HG02642 (cell line): ENCODE measurements at regions not wholly inside any gene's neighbourhood (a gene's known extent, or its start where the extent isn't known, plus 50 kb on each side); places are given as distances from the start of the nearest gene placed in this dataset.

ENCODE experiments used
- ATAC-seq: cut with Tn5 transposase; IDR thresholded peaks from one replicate; pipeline ENCODE4 v1.9.1; 2021; ENCODE audit warnings: mild to moderate bottlenecking; ENCODE audit not compliant: unreplicated experiment, poor library complexity

DNA sequence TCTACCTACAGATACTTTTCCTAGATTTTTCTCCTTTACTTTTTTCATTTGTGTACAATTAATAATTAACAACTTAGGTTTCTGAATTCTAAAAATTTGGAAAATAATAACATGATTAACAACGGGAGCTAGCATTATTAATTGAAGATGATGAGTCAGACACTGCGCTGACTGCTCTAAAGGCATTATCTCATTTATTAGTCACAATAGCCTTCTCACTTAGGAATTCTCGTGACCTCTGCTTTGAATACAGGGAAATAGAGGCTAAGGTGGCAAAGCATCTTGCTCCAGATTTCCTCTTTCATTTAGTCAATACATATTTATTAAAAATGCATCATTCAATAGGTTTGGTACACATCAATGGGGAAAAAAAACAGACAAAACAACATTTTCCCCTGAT, 441.3 kb downstream of the PCDH18 start:
- ATAC-seq: no peak

DNA sequence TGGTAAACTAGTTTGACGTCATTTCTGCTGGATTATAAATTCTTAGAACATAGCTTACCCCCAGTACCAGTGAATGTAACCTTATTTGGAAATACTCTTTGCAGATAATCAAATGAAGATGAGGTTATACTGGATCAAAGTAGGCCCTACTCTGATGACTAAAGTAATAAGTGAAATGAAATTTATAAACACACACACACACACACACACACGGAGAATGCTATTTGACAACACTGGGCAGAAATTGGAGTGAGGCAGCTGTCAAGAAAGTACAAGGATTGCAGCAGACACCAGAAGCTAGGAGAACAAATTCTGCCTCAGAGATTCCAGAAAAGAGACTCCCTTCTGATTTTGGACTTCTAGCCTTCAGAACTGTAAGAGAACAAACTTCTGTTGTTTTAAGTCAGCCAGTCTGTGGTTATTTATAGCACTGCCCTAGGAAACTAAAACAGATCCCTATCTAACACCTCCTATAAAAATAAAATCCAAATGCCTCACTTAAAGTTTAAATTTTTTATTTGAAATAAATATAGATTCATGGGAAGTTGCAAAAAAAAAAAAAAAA, 448.6 kb downstream of the PCDH18 start:
- ATAC-seq: no peak

DNA sequence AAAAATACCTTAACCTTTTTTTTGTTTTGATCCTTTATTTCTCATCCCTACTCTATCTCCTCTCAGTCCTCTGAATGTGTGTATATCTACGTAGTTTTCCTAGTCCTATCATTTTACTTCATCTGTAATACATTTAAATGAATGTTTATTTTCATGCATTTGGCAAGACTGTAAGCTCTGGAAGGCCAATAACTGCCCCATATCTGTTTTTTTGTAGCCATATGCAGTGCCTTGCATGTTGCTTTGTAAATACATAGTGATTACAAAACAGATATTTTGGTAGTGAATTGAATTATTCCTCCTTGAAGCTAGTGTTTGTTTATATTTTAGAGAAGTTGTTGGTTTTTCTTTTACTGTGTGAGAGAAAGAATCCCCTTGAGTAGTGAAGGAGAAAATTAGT, 450.2 kb downstream of the PCDH18 start:
- ATAC-seq: no peak

DNA sequence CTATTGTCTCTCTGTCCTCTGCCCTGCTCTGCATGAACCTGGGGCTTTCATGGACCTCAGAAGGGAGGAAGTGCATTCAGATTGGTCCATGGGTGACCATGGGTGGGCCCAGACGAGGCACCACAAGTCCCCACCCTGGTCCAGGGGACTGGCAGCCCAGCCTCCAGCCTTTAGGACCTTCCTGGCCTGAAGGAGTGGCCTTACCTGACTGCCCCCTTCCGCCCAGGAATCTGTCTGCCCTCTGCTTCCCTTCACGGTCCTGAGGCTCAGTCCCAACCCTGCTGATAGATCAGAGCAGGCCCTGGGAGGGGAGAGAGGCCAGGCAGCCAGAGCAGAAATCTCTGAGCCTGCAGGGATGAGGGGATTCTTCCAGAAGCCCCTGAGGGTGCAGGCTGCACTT, 455.4 kb downstream of the PCDH18 start:
- ATAC-seq: no peak

DNA sequence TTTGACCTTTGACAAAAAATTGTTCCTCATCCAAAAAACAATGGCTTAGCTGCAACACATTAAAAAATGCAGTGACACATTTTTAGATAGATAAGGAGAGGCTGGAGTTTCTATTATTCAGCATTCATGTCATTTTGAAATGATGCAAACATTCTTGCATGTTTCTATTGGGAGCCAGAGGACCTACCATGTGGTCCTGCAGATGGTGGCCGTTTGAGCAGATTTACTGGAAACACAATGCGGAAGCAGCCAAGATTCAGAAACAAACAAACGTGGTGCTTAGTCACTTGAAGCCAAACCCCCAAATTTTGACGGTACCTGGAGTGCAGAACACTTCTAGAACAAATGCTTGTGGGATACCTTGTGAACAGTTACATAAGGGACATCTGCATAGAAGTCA, 456.7 kb downstream of the PCDH18 start:
- no peak for ATAC-seq

DNA sequence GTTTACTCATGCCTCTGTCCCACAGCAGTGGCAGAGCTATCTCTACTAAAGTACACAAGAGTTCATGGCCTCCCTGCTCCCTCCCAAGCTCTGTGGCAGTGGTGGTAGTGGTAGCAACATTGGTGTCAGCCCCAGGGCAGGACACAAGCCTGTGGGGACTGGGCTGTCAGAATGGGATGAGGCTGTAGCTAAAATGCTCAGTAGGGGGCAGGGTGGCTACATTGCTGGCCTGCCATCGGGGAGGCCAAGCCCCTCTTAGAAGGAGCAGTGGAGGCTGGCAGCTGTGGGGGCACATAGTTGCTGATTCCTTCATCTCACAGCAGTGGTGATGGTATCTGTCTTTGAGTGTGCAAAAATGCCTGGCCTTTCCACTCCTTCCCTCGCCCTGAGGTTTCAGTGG, 461.7 kb downstream of the PCDH18 start:
- no peak for ATAC-seq

DNA sequence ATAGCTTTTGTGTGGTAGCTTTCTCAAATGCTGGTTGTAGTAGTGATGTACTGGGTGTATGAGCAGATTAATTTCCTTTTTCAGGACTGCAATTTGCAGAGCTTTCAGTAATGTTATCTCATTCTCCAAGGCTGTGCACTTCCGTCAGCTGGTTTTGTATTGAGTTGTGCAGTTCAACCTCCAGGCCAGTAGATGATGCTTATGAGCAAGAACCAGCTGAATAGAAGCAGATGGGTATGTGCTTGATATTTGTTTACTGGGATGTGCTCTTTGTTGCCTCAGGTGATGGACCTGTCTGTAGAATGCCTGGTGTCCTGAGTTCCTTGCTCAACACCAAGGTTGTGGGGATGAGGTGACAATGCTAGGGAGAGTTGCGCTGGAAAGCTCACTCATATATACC, 462.8 kb downstream of the PCDH18 start:
- ATAC-seq: no peak

DNA sequence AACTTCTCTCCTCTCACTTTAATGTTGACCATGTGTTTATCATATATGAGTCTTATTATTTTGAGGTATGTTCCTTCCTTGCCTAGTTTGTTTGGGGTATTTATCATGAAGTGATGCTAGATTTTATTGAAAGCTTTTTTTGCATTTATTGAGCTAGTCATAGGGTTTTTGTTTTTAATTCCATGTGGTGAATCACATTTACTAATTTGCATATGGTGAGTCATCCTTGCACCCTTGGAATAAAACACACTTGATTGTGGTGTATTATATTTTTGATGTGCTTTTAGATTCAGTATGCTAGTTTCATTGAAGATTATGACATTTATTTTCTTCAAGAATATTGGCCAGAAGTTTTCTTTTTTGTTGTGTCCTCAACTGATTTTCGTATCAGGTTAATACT, 464.6 kb downstream of the PCDH18 start:
- ATAC-seq: no peak

DNA sequence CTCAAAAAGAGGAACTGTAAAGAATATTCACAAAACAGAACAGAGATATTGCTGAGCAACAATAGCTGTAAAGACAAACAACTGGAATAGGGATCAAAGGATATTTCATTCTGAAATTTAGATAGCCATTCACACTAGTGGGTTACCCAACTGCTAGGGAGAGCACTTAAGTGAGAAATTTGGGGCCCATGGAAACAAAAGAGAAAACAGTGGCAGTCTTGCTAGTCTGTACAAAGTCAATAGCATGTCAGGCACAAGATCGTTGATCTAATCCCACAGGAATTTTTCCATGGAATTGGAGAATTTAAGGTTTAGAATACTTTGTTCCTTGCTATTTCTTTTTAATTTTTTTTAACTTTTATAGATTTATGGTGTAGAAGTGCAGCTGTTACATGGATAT, 467.0 kb downstream of the PCDH18 start:
- no peak for ATAC-seq

DNA sequence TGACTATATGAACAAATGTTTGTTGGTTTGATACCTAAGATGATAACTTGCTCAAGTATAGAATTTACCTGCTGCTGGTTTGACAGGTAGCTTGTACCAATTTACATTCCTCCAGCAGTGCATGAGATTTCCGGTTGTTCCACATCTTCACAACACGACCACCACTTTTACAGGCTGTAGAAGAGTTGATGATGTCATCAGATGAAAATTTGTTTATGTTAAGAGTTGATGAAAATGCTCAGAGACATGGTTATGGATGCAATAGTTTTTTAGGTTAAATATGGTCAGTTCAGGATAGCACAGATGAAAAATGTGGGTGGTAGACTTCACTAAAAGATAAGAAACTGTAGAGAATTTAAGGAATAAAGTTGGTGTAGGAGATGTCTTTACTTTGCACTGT, 468.3 kb downstream of the PCDH18 start:
- ATAC-seq: no peak

DNA sequence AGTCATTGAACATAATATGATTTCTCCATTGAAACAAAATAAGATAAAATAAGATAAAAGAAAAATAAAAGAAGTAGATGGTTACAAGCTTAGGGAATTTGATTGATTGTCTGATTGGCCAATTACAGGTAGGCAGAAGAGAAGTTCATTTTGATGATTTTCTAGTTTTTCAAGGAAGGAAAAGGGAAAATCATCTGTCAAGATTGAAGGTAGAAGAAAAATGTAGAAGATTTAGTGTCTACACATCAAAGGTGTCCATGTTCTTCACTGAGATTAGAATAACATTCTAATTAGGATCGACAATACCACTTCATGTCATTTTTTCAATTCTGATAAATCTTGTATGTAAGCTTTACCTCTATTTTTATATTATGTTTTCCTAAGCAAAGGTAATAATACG, 489.1 kb downstream of the PCDH18 start:
- no peak for ATAC-seq

DNA sequence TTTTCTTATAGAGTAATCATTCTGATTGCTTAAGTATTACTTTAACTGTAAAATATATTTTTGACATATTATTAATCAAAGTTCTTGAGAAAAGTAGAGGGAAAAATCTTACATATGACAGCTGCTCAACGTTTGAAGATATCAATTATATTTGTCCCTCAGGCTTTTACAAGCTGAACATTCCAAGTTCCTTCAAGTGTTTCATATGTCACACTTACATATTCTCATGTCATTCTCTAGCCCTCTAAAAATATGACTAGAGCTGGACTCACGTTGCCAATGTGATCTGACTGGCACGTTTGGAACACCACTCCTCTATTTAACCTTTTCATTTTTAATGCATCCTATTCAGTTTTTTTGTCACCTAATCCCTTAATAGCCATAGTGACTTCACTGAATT, 492.9 kb downstream of the PCDH18 start:
- ATAC-seq: no peak

DNA sequence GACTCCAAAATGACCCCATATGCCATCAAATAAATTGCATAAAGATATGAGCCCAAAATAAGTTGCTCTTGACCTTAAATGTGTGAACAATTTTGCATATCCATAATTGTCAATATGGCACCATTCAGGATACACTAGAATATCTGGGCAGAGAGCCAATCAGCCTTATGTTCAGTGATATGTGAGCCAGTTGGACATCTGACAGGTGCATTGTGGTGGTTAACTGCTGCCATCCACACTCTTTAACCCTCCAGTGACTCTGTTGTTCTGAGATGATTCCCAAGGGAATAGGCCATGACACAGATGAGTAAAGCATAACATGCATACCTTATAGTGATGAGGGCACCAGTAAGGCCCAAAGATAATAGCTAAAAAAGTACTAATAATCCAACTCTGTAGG, 500.1 kb downstream of the PCDH18 start:
- ATAC-seq: no peak

DNA sequence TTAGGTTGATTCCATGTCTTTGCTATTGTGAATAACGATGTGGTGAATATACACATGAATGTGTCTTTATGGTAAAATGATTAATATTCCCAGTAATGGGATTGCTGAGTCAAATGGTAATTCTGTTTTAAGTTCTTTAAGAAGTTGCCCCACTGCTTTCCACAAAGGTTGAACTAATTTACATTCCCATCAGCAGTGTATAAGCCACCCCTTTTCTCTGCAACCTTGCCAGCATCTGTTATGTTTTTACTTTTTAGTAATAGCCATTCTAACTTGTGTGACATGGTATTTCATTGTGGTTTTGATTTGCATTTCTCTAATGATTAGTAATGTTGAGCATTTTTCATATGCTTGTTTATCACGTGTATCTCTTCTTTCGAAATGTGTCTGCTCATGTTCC, 503.3 kb downstream of the PCDH18 start:
- no peak for ATAC-seq

DNA sequence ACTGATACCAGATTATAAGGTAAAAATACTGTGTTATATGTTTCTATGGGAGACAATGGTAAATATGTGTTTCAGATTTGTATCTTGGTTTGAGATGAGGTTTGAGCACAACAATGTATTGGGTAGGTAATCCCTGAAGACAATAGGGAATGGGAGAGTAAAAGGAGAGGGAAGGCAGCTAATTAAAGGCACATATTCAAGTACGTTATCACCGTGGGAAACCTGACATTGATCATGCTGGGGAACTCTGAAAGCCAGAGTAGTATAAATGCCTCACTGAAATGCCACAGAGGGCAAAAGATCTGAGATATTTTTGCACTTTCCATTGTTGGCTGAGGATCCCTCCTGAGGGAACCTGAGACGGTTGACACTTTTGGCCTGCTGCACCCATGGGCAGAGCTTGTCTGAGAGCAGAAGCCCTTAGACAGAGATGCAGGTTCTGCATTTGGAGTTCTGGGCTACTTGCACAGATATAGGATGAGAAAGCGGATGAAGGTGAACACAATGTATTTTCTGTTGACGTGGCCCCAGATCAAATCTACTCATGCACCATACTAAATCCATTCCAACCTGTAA, 506.7 kb downstream of the PCDH18 start:
- ATAC-seq: no peak

DNA sequence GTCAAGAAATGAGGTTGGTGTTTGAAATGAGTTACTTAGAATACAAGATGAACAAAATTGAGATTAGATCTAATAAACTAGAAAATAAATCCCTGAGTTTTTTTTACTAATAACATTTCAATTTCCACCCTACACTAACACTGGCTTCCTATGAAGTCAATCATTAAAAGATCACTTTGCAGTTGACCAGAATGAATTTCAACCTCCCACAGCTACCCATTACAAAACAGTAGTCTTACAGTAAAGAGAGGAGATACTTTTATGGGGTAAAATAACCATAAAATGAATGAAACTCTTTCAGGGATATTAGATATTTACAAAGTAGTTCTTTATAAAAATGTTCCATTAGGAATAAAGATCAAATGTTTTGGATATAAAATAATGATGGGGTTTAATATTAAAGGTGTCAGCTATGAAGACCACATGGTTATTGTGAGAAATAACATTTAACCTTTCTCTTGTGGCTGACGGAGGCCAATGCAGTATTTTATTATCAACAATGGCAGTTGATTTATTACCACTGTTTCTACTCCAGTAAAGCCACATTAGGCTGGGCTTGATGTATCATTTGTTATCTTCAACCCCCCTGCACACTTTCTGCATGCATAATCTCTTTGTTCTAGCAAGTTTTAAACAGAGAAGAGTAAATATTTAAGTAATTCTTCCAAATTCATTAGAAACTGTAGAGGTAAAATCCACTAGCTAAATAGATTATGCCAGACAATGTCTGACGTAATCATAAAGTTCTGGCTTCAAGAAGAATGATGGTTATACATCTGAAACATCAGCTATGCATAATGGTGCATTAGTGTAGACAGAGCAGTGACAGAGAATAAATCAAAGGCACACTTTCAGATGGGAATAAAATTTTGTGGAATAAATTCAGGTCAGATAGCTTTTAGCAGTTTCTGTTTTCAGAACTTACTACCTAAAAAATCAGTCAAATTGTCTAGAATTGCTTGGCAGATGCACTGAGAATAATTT, 516.6 kb downstream of the PCDH18 start:
- no peak for ATAC-seq

DNA sequence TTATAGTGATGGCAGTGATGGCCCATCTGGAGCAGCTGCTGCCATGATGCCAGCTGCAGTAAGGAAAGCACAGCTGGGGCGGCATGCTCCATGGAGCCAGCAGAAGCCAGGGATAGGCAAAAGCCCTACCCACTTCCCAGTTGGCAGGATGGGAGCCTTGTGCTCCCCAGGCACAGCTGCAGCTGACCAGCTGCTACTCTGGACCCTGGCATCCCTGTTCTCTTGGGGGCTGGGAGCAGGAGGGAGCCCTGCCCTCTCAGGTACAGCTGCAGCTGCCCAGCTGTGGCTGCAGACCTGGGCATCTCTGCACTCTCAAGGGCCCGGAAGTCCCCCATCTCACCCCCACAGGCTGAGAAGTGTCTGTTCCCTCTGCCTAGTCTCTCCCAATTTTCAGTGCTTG, 531.9 kb downstream of the PCDH18 start:
- ATAC-seq: no peak

DNA sequence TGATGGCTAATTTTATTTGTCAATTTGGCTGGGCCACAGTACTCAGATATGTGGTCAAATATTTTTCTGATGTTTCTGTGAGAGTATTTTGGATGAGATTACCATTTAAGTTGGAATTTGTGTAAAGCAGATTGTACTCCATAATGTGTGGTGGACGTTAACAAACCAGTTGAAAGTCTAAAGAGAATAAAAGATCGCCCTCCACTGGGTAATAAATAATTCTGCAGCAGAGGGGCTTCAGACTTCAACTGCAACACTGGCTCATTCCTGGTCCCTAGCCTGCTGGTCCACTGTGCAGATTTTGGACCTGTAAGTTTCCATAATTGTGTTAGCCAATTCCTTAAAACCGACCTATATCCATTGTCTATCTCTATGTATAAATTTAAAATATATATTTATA, 540.3 kb downstream of the PCDH18 start:
- no peak for ATAC-seq

DNA sequence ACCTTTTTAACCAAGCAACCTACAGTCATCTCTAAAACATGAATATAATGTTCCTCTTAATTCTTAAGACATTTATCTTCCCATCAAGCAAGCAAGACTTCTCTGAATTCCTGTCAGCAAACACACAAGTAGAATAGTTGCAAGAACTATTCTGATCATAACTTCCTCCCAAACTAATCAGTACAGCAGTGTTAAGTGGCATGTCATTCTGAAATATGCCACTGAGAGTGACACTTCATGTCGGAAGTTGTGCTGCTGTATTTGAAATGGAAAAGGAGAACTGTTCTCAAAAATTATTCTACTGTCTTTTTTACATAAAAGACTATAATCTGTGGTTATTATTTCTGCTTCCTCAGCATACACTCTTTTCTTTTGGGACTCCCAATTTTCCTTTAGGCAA, 546.6 kb downstream of the PCDH18 start:
- ATAC-seq: no peak

DNA sequence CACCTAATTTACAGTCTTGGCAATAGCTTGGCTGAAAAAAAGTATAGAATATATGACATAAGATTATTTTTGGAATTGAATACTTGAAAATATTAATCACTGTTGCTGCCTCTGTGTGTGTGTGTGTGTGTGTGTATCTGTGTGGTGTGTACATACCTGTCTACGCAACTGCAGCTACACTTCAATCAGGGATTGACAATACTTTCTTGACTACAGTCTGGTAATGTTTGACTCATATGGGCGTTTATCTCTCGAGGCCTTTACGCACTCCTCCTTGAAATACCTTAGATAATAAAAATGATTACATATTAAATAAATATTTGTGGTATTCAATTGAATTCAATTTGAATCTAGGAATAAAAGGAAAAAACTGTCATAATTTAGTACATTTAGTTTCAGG, 565.2 kb downstream of the PCDH18 start:
- no peak for ATAC-seq

DNA sequence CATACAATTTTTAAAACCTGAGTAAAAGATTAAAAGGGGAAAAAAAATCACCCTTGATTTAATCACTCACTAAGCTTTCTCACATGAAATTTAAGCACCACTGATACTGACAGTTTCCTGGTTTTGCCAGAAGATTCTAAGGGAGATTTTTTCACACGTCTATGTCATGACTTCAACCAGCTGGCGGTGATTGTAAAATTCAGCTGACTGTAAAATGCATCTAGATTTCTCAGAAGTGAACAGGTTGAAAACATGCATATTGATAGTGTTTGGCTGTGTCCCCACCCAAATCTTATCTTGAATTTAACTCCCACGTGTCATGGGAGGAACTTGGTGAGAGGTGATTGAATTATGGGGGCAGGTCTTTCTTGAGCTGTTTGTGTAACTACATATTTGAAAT, 566.8 kb downstream of the PCDH18 start:
- ATAC-seq: no peak

DNA sequence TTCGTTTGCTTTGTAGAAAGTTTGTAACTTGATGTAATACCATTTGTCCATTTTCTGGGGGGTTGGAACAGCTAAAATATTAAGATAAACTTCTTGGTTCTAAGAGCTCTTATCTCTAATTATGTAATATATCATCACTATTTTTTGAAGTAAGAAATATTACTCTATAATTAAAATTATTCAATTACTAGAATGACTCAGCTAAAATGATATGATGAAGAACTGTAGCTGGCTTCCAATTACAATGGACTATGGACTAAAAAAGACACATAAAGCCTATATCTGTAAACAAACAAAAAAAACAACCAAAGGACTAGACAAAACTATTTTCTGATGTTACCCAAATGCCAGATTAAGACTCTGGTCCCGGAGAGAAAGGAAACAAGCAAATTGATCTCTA, 569.4 kb downstream of the PCDH18 start:
- ATAC-seq: no peak
